ENCODE measurements at regions not wholly inside any gene's neighbourhood (a gene's known extent, or its start where the extent isn't known, plus 50 kb on each side); places are given as distances from the start of the nearest gene placed in this dataset.

DNA sequence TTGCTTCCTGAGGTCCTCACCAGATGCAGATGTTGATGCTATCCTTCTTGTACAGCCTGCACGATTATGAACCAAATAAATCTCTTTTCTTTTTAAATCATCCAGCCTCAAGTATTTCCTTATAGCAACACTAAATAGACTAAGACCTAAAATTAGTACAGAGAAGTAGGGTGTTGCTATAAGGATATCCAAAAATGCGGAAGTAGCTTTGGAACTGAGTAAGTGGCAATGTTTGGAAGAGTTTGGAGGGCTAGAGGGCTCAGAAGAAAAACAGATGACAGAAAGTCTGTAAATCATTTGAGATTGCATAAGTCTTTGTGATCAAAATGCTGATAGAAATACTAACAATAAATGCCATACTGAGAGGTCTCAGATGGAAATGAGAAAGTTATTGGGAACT, 894.9 kb downstream of the DIPK2A start:
- Histone ChIP-seq H2AFZ (ENCODE audit: low read length) (no peak overlapping the region), H4K91ac (ENCODE audit: insufficient read length, low read depth, low read length) (no peak overlapping the region), H3K9me3 (ENCODE audit: control insufficient read depth, low read depth, low read length) (no peaks in the 10 kb centered on the region), H2BK15ac (ENCODE audit: low read depth, low read length) (no peak overlapping the region), H2BK5ac (ENCODE audit: insufficient read length, low read length) (no peak overlapping the region), H4K8ac (replicated peaks; ENCODE audit: insufficient read length, low read depth, low read length) (no peak overlapping the region), H3K27me3 (ENCODE audit: insufficient read depth, low read length) (no peaks in the 10 kb centered on the region), H3K79me2 (ENCODE audit: insufficient read depth, low read length) (no peaks in the 10 kb centered on the region), H3K23ac (ENCODE audit: insufficient read length, low read depth, low read length) (no peak overlapping the region), H3K56ac (ENCODE audit: insufficient read length, low read depth, low read length) (no peak overlapping the region), H3T11ph (ENCODE audit: low read length) (no peak overlapping the region), H3K4ac (ENCODE audit: low read depth, low read length) (no peak overlapping the region), H2BK12ac (ENCODE audit: insufficient read length, low read depth, low read length) (no peak overlapping the region), H3K23me2 (ENCODE audit: insufficient read length, low read depth, low read length, poor library complexity, severe bottlenecking) (no peaks in the 10 kb centered on the region), H3K27ac (ENCODE audit: insufficient read length, low read depth, low read length) (no peak overlapping the region), H2AK5ac (ENCODE audit: insufficient read length, low read length) (no peak overlapping the region), H3K4me2 (ENCODE audit: insufficient read depth, insufficient read length, low read length) (no peak overlapping the region), H3K79me1 (ENCODE audit: insufficient read depth, low read depth, low read length, poor library complexity, severe bottlenecking) (no peaks in the 10 kb centered on the region), H4K20me1 (ENCODE audit: control insufficient read depth, insufficient read depth, insufficient read length) (no peaks in the 10 kb centered on the region), H2BK120ac (ENCODE audit: low read depth, low read length, poor library complexity, severe bottlenecking) (no peak overlapping the region), H2BK20ac (ENCODE audit: low read depth, low read length, poor library complexity, severe bottlenecking) (no peak overlapping the region), H3K4me1 (ENCODE audit: insufficient read depth, low read length) (no peaks in the 10 kb centered on the region), H3K18ac (ENCODE audit: insufficient read length, low read depth, low read length) (no peak overlapping the region), H3K14ac (ENCODE audit: insufficient read depth, low read length) (no peak overlapping the region), H3K9ac (ENCODE audit: extremely low read depth, insufficient read length, low read length) (no peak overlapping the region), H4K5ac (ENCODE audit: insufficient read length, low read depth, low read length) (no peak overlapping the region)
- H3K27ac Mint-ChIP-seq: no peak overlapping the region; a peak in 1 of 7 replicates
- peaks cover 0 to 6% of the 10 kb centered on the region in 2 experiments; a peak in 3 of 4 replicates for H3K4me1 Mint-ChIP-seq
- TF ChIP-seq, protein P1, sequence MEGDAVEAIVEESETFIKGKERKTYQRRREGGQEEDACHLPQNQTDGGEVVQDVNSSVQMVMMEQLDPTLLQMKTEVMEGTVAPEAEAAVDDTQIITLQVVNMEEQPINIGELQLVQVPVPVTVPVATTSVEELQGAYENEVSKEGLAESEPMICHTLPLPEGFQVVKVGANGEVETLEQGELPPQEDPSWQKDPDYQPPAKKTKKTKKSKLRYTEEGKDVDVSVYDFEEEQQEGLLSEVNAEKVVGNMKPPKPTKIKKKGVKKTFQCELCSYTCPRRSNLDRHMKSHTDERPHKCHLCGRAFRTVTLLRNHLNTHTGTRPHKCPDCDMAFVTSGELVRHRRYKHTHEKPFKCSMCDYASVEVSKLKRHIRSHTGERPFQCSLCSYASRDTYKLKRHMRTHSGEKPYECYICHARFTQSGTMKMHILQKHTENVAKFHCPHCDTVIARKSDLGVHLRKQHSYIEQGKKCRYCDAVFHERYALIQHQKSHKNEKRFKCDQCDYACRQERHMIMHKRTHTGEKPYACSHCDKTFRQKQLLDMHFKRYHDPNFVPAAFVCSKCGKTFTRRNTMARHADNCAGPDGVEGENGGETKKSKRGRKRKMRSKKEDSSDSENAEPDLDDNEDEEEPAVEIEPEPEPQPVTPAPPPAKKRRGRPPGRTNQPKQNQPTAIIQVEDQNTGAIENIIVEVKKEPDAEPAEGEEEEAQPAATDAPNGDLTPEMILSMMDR (conservative IDR thresholded peaks at IDR 0.05): no peak
- H3K27me3 Mint-ChIP-seq (ENCODE audit: low read depth): no peaks in the 10 kb centered on the region
- H3K4me3 Mint-ChIP-seq: no peak overlapping the region
- WGBS (ENCODE audit: extremely low coverage, insufficient read length, low lambda C conversion rate): no CpG with 5 or more reads among the region's 2 CpGs
- no peak for DNase-seq
- H3K9me3 Mint-ChIP-seq: no peaks in the 10 kb centered on the region
- H3K36me3 Mint-ChIP-seq (ENCODE audit: insufficient read depth in 1 of 3, low read depth in 3 of 3): peaks cover 0 to 2% (median 0%) of the 10 kb centered on the region in 3 experiments; a peak in 1 of 7 replicates

All from H9 (cell line).